ENCODE measurements at regions not wholly inside any gene's neighbourhood (a gene's known extent, or its start where the extent isn't known, plus 50 kb on each side); places are given as distances from the start of the nearest gene placed in this dataset.

GRCh38 chr11:100460426-100460825, 226.7 kb upstream of the ARHGAP42 start:
- TF ChIP-seq SP1 (IDR thresholded peaks at IDR 0.05; ENCODE audit: low read depth) (no peak), EZH2 (IDR thresholded peaks at IDR 0.05) (no peak), MAX (IDR thresholded peaks at IDR 0.05) (no peak), POLR2AphosphoS5 (IDR thresholded peaks at IDR 0.05; ENCODE audit: low read depth, low read length) (no peak), TCF7L2 (IDR thresholded peaks at IDR 0.05; ENCODE audit: borderline replicate concordance, extremely low read depth, insufficient read depth, insufficient read length) (no peak), CEBPB (IDR thresholded peaks at IDR 0.05; ENCODE audit: low read depth) (no peak), POLR2A (IDR thresholded peaks at IDR 0.05; ENCODE audit: borderline replicate concordance, extremely low read depth, insufficient read depth, insufficient read length) (no peak)
- TF ChIP-seq, protein P1, sequence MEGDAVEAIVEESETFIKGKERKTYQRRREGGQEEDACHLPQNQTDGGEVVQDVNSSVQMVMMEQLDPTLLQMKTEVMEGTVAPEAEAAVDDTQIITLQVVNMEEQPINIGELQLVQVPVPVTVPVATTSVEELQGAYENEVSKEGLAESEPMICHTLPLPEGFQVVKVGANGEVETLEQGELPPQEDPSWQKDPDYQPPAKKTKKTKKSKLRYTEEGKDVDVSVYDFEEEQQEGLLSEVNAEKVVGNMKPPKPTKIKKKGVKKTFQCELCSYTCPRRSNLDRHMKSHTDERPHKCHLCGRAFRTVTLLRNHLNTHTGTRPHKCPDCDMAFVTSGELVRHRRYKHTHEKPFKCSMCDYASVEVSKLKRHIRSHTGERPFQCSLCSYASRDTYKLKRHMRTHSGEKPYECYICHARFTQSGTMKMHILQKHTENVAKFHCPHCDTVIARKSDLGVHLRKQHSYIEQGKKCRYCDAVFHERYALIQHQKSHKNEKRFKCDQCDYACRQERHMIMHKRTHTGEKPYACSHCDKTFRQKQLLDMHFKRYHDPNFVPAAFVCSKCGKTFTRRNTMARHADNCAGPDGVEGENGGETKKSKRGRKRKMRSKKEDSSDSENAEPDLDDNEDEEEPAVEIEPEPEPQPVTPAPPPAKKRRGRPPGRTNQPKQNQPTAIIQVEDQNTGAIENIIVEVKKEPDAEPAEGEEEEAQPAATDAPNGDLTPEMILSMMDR (IDR thresholded peaks at IDR 0.05 in 2 of 3, conservative IDR thresholded peaks at IDR 0.05 in 1 of 3; ENCODE audit: borderline replicate concordance in 1 of 3, insufficient read depth in 1 of 3, low read depth in 2 of 3, low read length in 2 of 3) = no peak
- TF ChIP-seq, protein P2, sequence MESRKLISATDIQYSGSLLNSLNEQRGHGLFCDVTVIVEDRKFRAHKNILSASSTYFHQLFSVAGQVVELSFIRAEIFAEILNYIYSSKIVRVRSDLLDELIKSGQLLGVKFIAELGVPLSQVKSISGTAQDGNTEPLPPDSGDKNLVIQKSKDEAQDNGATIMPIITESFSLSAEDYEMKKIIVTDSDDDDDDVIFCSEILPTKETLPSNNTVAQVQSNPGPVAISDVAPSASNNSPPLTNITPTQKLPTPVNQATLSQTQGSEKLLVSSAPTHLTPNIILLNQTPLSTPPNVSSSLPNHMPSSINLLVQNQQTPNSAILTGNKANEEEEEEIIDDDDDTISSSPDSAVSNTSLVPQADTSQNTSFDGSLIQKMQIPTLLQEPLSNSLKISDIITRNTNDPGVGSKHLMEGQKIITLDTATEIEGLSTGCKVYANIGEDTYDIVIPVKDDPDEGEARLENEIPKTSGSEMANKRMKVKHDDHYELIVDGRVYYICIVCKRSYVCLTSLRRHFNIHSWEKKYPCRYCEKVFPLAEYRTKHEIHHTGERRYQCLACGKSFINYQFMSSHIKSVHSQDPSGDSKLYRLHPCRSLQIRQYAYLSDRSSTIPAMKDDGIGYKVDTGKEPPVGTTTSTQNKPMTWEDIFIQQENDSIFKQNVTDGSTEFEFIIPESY (IDR thresholded peaks at IDR 0.05; ENCODE audit: extremely low read depth, insufficient replicate concordance, low read length) = no peak
- TF ChIP-seq, protein P3, sequence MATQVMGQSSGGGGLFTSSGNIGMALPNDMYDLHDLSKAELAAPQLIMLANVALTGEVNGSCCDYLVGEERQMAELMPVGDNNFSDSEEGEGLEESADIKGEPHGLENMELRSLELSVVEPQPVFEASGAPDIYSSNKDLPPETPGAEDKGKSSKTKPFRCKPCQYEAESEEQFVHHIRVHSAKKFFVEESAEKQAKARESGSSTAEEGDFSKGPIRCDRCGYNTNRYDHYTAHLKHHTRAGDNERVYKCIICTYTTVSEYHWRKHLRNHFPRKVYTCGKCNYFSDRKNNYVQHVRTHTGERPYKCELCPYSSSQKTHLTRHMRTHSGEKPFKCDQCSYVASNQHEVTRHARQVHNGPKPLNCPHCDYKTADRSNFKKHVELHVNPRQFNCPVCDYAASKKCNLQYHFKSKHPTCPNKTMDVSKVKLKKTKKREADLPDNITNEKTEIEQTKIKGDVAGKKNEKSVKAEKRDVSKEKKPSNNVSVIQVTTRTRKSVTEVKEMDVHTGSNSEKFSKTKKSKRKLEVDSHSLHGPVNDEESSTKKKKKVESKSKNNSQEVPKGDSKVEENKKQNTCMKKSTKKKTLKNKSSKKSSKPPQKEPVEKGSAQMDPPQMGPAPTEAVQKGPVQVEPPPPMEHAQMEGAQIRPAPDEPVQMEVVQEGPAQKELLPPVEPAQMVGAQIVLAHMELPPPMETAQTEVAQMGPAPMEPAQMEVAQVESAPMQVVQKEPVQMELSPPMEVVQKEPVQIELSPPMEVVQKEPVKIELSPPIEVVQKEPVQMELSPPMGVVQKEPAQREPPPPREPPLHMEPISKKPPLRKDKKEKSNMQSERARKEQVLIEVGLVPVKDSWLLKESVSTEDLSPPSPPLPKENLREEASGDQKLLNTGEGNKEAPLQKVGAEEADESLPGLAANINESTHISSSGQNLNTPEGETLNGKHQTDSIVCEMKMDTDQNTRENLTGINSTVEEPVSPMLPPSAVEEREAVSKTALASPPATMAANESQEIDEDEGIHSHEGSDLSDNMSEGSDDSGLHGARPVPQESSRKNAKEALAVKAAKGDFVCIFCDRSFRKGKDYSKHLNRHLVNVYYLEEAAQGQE (IDR thresholded peaks at IDR 0.05; ENCODE audit: low read depth) = no peak
